PC-3 (cell line): ENCODE measurements at regions not wholly inside any gene's neighbourhood (a gene's known extent, or its start where the extent isn't known, plus 50 kb on each side); places are given as distances from the start of the nearest gene placed in this dataset.

ENCODE experiments used
- ATAC-seq: fragments of 200-7000 bp; cut with Tn5 transposase; 2 replicates; pipeline ENCODE4 v1.9.1; 2020; ENCODE audit warnings: mild to moderate bottlenecking, moderate library complexity
- BruUV-seq: library from RNA; stranded (reverse); fragments of 400-500 nt; replicated peaks from 2 replicates; lab custom pipeline; 2021; lab: Mats Ljungman, UMichigan
- CTCF ChIA-PET: fragments of 300-600 bp; sonication (Branson Sonifier 250); formaldehyde crosslinking; loops from one replicate; lab custom pipeline; 2022; ENCODE audit warnings: antibody characterized with exemption; lab: Charles Lee
- POLR2A ChIA-PET: fragments of 300-600 bp; sonication (Branson Sonifier 250); formaldehyde crosslinking; loops from one replicate; lab custom pipeline; 2022; ENCODE audit warnings: antibody characterized with exemption; ENCODE audit not compliant: unreplicated experiment; lab: Charles Lee
- DNase-seq: peaks from one replicate; pipeline ENCODE4 v3.0.0-alpha.2; 2015
- H2AFZ ChIP-seq: fragments of 300-600 bp; sonication (generic); 2 replicates; pipeline ENCODE4 v1.6.0; 2016; ENCODE audit warnings: antibody characterized with exemption, low read length
- H3F3A ChIP-seq: fragments of 300-600 bp; sonication (generic); one replicate; pipeline ENCODE4 v1.6.0; 2017; ENCODE audit warnings: antibody characterized with exemption, low read length, control low read depth, mild to moderate bottlenecking; ENCODE audit not compliant: unreplicated experiment
- H3K27ac ChIP-seq: fragments of 300-600 bp; sonication (generic); 2 replicates; pipeline ENCODE4 v1.5.1; 2016; ENCODE audit warnings: mild to moderate bottlenecking, low read length
- H3K27me3 ChIP-seq: fragments of 300-600 bp; sonication (generic); 2 replicates; pipeline ENCODE4 v1.6.1; 2016; ENCODE audit warnings: low read length, mixed read lengths
- H3K36me3 ChIP-seq: fragments of 300-600 bp; sonication (generic); 2 replicates; pipeline ENCODE4 v1.6.1; 2016; ENCODE audit warnings: low read depth, mixed run types, low read length, mixed read lengths
- H3K4me1 ChIP-seq: fragments of 300-600 bp; sonication (generic); 2 replicates; pipeline ENCODE4 v1.5.1; 2016; ENCODE audit warnings: low read length; ENCODE audit not compliant: insufficient read depth
- H3K4me2 ChIP-seq: fragments of 300-600 bp; sonication (generic); 2 replicates; pipeline ENCODE4 v1.6.0; 2016; ENCODE audit warnings: low read length
- H3K4me3 ChIP-seq: fragments of 300-600 bp; sonication (generic); 2 replicates; pipeline ENCODE4 v1.5.1; 2016; ENCODE audit warnings: mild to moderate bottlenecking, low read length, mixed read lengths
- H3K79me2 ChIP-seq: fragments of 300-600 bp; sonication (generic); 2 replicates; pipeline ENCODE4 v1.6.1; 2017; ENCODE audit warnings: low read length, mixed read lengths
- H3K9ac ChIP-seq: fragments of 300-600 bp; sonication (generic); 2 replicates; pipeline ENCODE4 v1.6.0; 2016; ENCODE audit warnings: mild to moderate bottlenecking, low read length
- H3K9me2 ChIP-seq: fragments of 300-600 bp; sonication (generic); replicated peaks from 2 replicates; pipeline ENCODE4 v1.6.1; 2016; ENCODE audit warnings: mixed run types, low read length, mixed read lengths
- H3K9me3 ChIP-seq: fragments of 300-600 bp; sonication (generic); 2 replicates; pipeline ENCODE4 v1.6.1; 2016; ENCODE audit warnings: low read length, mixed read lengths
- H4K20me1 ChIP-seq: fragments of 300-600 bp; sonication (generic); 2 replicates; pipeline ENCODE4 v1.6.1; 2016; ENCODE audit warnings: low read length, mixed read lengths
- CTCF ChIP-seq: fragments of 300-600 bp; sonication (generic); conservative IDR thresholded peaks from 2 replicates; pipeline ENCODE4 v1.5.1; 2017; ENCODE audit warnings: antibody characterized with exemption, low read depth, mild to moderate bottlenecking, low read length
- EZH2 ChIP-seq: fragments of 300-600 bp; sonication (generic); IDR thresholded peaks from one replicate; pipeline ENCODE4 v1.6.1; 2017; ENCODE audit warnings: antibody characterized with exemption, mild to moderate bottlenecking, low read length; ENCODE audit not compliant: unreplicated experiment
- EZH2phosphoT487 ChIP-seq: fragments of 300-600 bp; sonication (generic); IDR thresholded peaks from 2 replicates; pipeline ENCODE4 v1.6.1; 2018; ENCODE audit warnings: mild to moderate bottlenecking, antibody characterized with exemption, low read length, borderline replicate concordance
- intact Hi-C: fragments of 100-400 bp; cut with micrococcal nuclease; formaldehyde crosslinking; loops from 2 replicates; pipeline ENCODE4 v1.9.0; 2023

GRCh38 chr1:25045480-25046193, 115.6 kb upstream of the RUNX3 start:
- Histone ChIP-seq H3K4me2 (no peak overlapping the region), H3K9me3 (no peaks in the 10 kb centered on the region), H3K27ac (no peak overlapping the region), H3K9ac (no peak overlapping the region), H3F3A (no peaks in the 10 kb centered on the region), H3K36me3 (no peaks in the 10 kb centered on the region), H3K9me2 (no peaks in the 10 kb centered on the region), H3K79me2 (no peaks in the 10 kb centered on the region), H4K20me1 (no peaks in the 10 kb centered on the region), H3K4me1 (no peaks in the 10 kb centered on the region), H3K27me3 (peaks cover 38% of the 10 kb centered on the region), H2AFZ (no peak overlapping the region), H3K4me3 (no peak overlapping the region)
- CTCF ChIA-PET: no interaction called here
- intact Hi-C loops: no loop called here
- POLR2A ChIA-PET: no interaction called here
- TF ChIP-seq EZH2phosphoT487 (no peak), CTCF (no peak)
- DNase-seq: no peak
- ATAC-seq: no peak
- BruUV-seq: no TSS peak

- Histone ChIP-seq H3K9me3 (no peaks in the 10 kb centered on the region), H3K79me2 (no peaks in the 10 kb centered on the region), H3K36me3 (no peaks in the 10 kb centered on the region), H3K27me3 (peaks cover 31% of the 10 kb centered on the region; the same call in 1 of the 2 replicates), H3F3A (no peaks in the 10 kb centered on the region), H3K4me2 (no peak overlapping the region), H3K9ac (no peak overlapping the region), H3K27ac (no peak overlapping the region), H3K9me2 (no peaks in the 10 kb centered on the region), H2AFZ (no peak overlapping the region), H3K4me1 (no peaks in the 10 kb centered on the region), H3K4me3 (no peak overlapping the region), H4K20me1 (no peaks in the 10 kb centered on the region)
- DNase-seq: no peak
- TF ChIP-seq EZH2: no peak
- no peak for TF ChIP-seq EZH2phosphoT487
- TF ChIP-seq CTCF: no peak
- POLR2A ChIA-PET: no interaction called here
- CTCF ChIA-PET: no interaction called here
- intact Hi-C loops: no loop called here
- no peak for ATAC-seq
- BruUV-seq: no TSS peak
Measured at GRCh38 chr1:25043228-25043580, 113.1 kb upstream of the RUNX3 start.
